Testis (tissue), 2 donors: ENCODE measurements at regions not wholly inside any gene's neighbourhood (a gene's known extent, or its start where the extent isn't known, plus 50 kb on each side); places are given as distances from the start of the nearest gene placed in this dataset.

ENCODE experiments used
- DNase-seq: peaks from one replicate; pipeline ENCODE4 v3.0.0-alpha.2; 2019
- H3K27ac ChIP-seq, 2 donors: fragments of 200-600 bp; sonication (generic); one replicate each; pipeline ENCODE4 v1.5.1; 2019
- H3K27me3 ChIP-seq: fragments of 200-600 bp; sonication (generic); one replicate; pipeline ENCODE4 v1.5.1; 2019
- H3K36me3 ChIP-seq: fragments of 200-600 bp; sonication (generic); one replicate; pipeline ENCODE4 v1.5.1; 2017; ENCODE audit warnings: low read depth; ENCODE audit errors: missing control alignments
- H3K4me1 ChIP-seq: fragments of 200-600 bp; sonication (generic); one replicate; pipeline ENCODE4 v1.5.1; 2019
- H3K4me3 ChIP-seq, 2 donors: fragments of 200-600 bp; sonication (generic); one replicate each; pipeline ENCODE4 v1.5.1; 2017 to 2019
- H3K9me3 ChIP-seq: fragments of 200-600 bp; sonication (generic); one replicate; pipeline ENCODE4 v1.5.1; 2017
- POLR2A ChIP-seq: fragments of 450-650 bp; IDR thresholded peaks from one replicate; pipeline ENCODE4 v1.6.1; 2017; ENCODE audit warnings: antibody characterized with exemption, mild to moderate bottlenecking, moderate library complexity
- WGBS, 2 donors: methylation state at CpG; one replicate each; pipeline ENCODE4 v1.1.5; 2018; 5-methylcytosine and 5-hydroxymethylcytosine counted together
- intact Hi-C: fragments of 100-400 bp; cut with DNase I; formaldehyde crosslinking; loops from one replicate; pipeline ENCODE4 v1.15.1; 2023; ENCODE audit warnings: low total_unique reads
- TF ChIP-seq, protein P1 (sequence below), 3 experiments: fragments of 450-650 bp in 2 of 3; fragments of 200-600 bp in 1 of 3; sonication (generic) in 1 of 3; IDR thresholded peaks; one replicate each; pipeline ENCODE4 v1.5.1; 2016 to 2019; ENCODE audit warnings: antibody characterized with exemption in 3 of 3, mild to moderate bottlenecking in 2 of 3, moderate library complexity in 1 of 3

DNA sequence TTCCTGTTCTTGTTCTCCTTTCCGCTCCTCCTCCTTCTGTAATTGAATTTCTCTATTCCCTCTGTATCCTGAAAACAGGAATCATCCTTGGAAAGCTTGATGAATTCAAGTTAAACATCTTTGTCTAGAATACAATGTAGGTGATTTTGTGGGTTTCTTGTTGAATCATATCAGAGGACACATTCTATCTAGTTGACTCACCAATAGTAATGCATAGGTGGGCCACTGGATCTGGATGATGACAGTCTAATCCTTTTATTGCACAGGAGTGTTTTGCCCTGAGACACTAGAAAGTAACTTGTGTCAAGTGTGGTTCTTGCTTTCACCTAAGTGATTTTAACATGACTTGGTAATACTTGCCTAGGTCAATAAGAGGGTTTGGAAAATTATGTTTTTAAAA is 164.3 kb downstream of the RFPL4B start:
- DNase-seq = no peak
- no peaks in the 10 kb centered on the region for H3K36me3 ChIP-seq
- H3K4me1 ChIP-seq = no peaks in the 10 kb centered on the region
- intact Hi-C loops = no loop called here
- WGBS, 2 donors = 94 to 100% methylated on average over 1 of the region's 1 CpG
- no peak overlapping the region for H3K4me3 ChIP-seq
- H3K9me3 ChIP-seq = no peaks in the 10 kb centered on the region
- H3K27ac ChIP-seq = no peak overlapping the region
- TF ChIP-seq POLR2A = no peak
- TF ChIP-seq, protein P1, sequence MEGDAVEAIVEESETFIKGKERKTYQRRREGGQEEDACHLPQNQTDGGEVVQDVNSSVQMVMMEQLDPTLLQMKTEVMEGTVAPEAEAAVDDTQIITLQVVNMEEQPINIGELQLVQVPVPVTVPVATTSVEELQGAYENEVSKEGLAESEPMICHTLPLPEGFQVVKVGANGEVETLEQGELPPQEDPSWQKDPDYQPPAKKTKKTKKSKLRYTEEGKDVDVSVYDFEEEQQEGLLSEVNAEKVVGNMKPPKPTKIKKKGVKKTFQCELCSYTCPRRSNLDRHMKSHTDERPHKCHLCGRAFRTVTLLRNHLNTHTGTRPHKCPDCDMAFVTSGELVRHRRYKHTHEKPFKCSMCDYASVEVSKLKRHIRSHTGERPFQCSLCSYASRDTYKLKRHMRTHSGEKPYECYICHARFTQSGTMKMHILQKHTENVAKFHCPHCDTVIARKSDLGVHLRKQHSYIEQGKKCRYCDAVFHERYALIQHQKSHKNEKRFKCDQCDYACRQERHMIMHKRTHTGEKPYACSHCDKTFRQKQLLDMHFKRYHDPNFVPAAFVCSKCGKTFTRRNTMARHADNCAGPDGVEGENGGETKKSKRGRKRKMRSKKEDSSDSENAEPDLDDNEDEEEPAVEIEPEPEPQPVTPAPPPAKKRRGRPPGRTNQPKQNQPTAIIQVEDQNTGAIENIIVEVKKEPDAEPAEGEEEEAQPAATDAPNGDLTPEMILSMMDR (IDR thresholded peaks at IDR 0.05) = no peak
- no peaks in the 10 kb centered on the region for H3K27me3 ChIP-seq

DNA sequence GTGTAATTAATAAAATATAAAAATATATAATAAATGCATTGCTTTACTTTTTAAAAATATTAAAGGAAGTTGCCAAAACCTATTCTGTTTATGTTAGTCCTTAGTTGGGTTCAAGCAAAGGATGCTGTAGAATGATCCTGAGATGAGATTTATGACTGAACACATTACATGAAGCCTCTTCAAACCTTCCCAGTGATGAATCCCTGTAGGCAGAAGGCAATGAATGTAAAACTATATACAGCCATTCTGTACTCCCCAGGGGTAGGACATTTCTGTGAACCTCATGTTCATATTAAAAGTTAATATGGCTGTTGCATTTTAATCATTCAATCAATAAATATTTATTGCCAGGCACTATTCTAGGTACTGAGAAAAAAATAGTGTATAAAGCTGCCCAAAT is 166.0 kb downstream of the RFPL4B start:
- no peak overlapping the region for H3K4me3 ChIP-seq
- DNase-seq = no peak
- intact Hi-C loops = no loop called here
- no peaks in the 10 kb centered on the region for H3K36me3 ChIP-seq
- TF ChIP-seq, protein P1 (IDR thresholded peaks at IDR 0.05) = no peak
- TF ChIP-seq POLR2A = no peak
- H3K9me3 ChIP-seq = no peaks in the 10 kb centered on the region
- H3K27me3 ChIP-seq = no peaks in the 10 kb centered on the region
- H3K27ac ChIP-seq = no peak overlapping the region
- no peaks in the 10 kb centered on the region for H3K4me1 ChIP-seq

DNA sequence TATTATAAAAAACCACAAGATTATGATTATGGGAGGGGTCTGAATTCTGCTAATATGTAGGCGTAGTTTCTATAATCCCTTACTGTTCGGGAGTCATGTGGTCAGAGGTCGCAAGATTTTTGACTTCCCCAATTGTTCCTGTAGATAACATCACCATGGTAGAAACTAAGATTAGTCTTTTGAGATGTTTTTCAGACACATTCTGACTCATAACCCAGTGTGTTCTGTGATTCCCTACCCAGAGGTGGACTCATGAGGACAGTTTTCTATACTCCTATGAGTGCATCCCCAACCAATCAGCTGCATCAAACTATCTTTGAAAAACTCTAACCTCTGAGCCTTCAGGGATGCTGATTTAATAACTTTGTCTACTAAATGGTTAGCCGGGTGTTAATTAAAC is 175.5 kb downstream of the RFPL4B start:
- no peaks in the 10 kb centered on the region for H3K27me3 ChIP-seq
- 89 to 95% methylated on average over 4 of the region's 4 CpGs for whole genome bisulfite sequencing, 2 donors
- H3K36me3 ChIP-seq = no peaks in the 10 kb centered on the region
- intact Hi-C loops = no loop called here
- DNase-seq = no peak
- no peak overlapping the region for H3K4me3 ChIP-seq
- H3K27ac ChIP-seq = no peak overlapping the region
- no peak for TF ChIP-seq POLR2A
- H3K9me3 ChIP-seq = no peaks in the 10 kb centered on the region
- no peaks in the 10 kb centered on the region for H3K4me1 ChIP-seq

DNA sequence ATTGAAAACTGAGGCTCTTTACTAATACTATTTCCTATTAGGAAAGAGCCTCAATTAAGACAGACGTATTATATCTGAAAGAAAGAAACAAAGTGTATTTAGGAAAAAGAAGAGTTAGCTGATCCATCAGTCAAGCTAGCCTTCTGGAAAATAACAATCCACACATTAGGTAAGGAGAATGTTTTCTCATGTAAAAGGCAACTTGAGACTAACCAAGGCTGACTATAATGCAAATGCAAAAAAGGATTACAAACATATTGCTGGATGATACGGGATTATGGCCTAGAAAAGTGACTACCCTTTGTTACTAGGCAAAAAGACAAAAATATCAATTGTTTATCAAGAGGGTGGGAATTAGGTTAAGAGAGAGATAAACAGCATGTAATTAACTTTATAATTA is 176.9 kb downstream of the RFPL4B start:
- TF ChIP-seq, protein P1 (IDR thresholded peaks at IDR 0.05) = no peak
- intact Hi-C loops = no loop called here
- no peak overlapping the region for H3K27ac ChIP-seq
- no peak for DNase-seq
- no peaks in the 10 kb centered on the region for H3K27me3 ChIP-seq
- no peaks in the 10 kb centered on the region for H3K36me3 ChIP-seq
- H3K9me3 ChIP-seq = no peaks in the 10 kb centered on the region
- H3K4me3 ChIP-seq = no peak overlapping the region
- WGBS, 2 donors = 72 to 79% methylated on average over 2 of the region's 2 CpGs
- no peaks in the 10 kb centered on the region for H3K4me1 ChIP-seq

DNA sequence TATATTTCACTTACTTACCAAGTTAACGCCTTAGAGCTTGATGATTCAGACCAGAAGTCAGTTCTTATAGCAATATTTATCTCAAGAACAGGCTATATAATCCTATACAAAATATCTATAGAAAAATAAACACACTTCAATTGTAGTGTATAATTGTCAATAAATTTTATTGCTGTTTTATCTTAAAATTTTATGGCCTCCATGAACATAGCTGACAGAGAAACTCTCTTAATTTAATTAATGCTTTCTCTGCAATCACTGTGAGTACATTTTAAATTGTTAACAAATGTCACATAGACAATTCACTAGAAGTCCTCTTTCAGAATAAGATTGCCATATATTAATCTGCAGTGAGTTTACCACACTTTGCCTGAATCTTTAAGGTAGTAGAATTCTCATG is 178.6 kb downstream of the RFPL4B start:
- Histone ChIP-seq H3K36me3 (no peaks in the 10 kb centered on the region), H3K27ac (no peak overlapping the region), H3K9me3 (no peaks in the 10 kb centered on the region), H3K4me1 (no peaks in the 10 kb centered on the region), H3K4me3 (no peak overlapping the region), H3K27me3 (no peaks in the 10 kb centered on the region)
- intact Hi-C loops = no loop called here
- no peak for DNase-seq
- no peak for TF ChIP-seq POLR2A
- TF ChIP-seq, protein P1 (IDR thresholded peaks at IDR 0.05) = no peak
- WGBS, 2 donors = 93 to 100% methylated on average over 1 of the region's 1 CpG
